ENCODE measurements at regions not wholly inside any gene's neighbourhood (a gene's known extent, or its start where the extent isn't known, plus 50 kb on each side); places are given as distances from the start of the nearest gene placed in this dataset.

DNA sequence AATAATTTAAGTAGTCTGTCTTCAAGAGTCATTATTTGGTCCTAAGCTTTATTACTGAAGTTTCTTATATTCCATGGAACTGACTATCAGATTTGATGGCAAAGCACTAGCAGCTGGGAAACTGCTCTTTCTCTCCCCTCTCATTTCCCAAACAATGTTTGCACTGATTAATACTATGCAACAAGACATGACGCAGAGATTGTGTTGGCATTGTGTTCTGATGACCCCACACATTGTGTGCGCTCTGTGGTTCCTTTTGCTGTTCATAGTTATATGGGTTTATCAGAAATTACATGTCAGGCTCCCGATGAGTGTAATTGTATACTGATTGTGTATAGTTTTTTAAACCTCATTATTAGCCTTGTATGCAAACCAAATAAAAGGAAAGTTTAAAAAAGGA lies 331.6 kb upstream of the FANCL start:
- no peak for TF ChIP-seq NFRKB (IDR thresholded peaks at IDR 0.05)
- no peak for TF ChIP-seq SUZ12 (IDR thresholded peaks at IDR 0.05)
- TF ChIP-seq ARNT (IDR thresholded peaks at IDR 0.05): no peak
- no peak for TF ChIP-seq BHLHE40 (IDR thresholded peaks at IDR 0.05; ENCODE audit: borderline replicate concordance)
- TF ChIP-seq L3MBTL2 (conservative IDR thresholded peaks at IDR 0.05): no peak
- no peak for TF ChIP-seq TARDBP (IDR thresholded peaks at IDR 0.05)
- no peak for TF ChIP-seq HDGF (IDR thresholded peaks at IDR 0.05; ENCODE audit: borderline replicate concordance)
- TF ChIP-seq SP1 (IDR thresholded peaks at IDR 0.05): no peak

Data from HEK293T (cell line).